Epidermal melanocyte (primary cell): ENCODE measurements at regions not wholly inside any gene's neighbourhood (a gene's known extent, or its start where the extent isn't known, plus 50 kb on each side); places are given as distances from the start of the nearest gene placed in this dataset.

Source experiments
- DNase-seq: peaks from one replicate; pipeline ENCODE4 v3.0.0; 2011; ENCODE audit warnings: low spot score; ENCODE audit not compliant: insufficient read length

- DNase-seq: no peak
Observed at GRCh38 chr10:128885573-128886555, 581.2 kb upstream of the MGMT start.

- DNase-seq: no peak
Observed at GRCh38 chr10:128887856-128888255, 579.2 kb upstream of the MGMT start.

- no peak for DNase-seq
Observed at GRCh38 chr10:128892005-128892404, 575.0 kb upstream of the MGMT start.

- no peak for DNase-seq
Observed at GRCh38 chr10:128894641-128895040, 572.4 kb upstream of the MGMT start.

- no peak for DNase-seq
Observed at GRCh38 chr10:128895473-128895872, 571.6 kb upstream of the MGMT start.

- no peak for DNase-seq
Observed at GRCh38 chr10:128896116-128896795, 570.8 kb upstream of the MGMT start.

- no peak for DNase-seq
Observed at GRCh38 chr10:128896963-128897362, 570.1 kb upstream of the MGMT start.

GRCh38 chr10:128897401-128898129 lies 569.5 kb upstream of the MGMT start:
- no peak for DNase-seq

GRCh38 chr10:128898133-128898915 lies 568.7 kb upstream of the MGMT start:
- no peak for DNase-seq

- no peak for DNase-seq
Observed at GRCh38 chr10:128898916-128899195, 568.2 kb upstream of the MGMT start.

GRCh38 chr10:128900456-128900855 lies 566.6 kb upstream of the MGMT start:
- no peak for DNase-seq

- DNase-seq: no peak
Observed at GRCh38 chr10:128901236-128901635, 565.8 kb upstream of the MGMT start.

GRCh38 chr10:128902031-128902710 lies 564.9 kb upstream of the MGMT start:
- DNase-seq: no peak

- DNase-seq: no peak
Observed at GRCh38 chr10:128907155-128907941, 559.7 kb upstream of the MGMT start.

GRCh38 chr10:128908099-128908498 lies 558.9 kb upstream of the MGMT start:
- DNase-seq: no peak

- no peak for DNase-seq
Observed at GRCh38 chr10:128908499-128908898, 558.5 kb upstream of the MGMT start.

- DNase-seq: no peak
Observed at GRCh38 chr10:128912568-128913311, 554.3 kb upstream of the MGMT start.

- DNase-seq: no peak
Observed at GRCh38 chr10:128914681-128915080, 552.4 kb upstream of the MGMT start.

- no peak for DNase-seq
Observed at GRCh38 chr10:128915630-128916029, 551.4 kb upstream of the MGMT start.
